H9 (cell line): ENCODE measurements at regions not wholly inside any gene's neighbourhood (a gene's known extent, or its start where the extent isn't known, plus 50 kb on each side); places are given as distances from the start of the nearest gene placed in this dataset.

Experiments used
- DNase-seq: peaks from one replicate; pipeline ENCODE4 v3.0.0-alpha.2; 2017
- H2AFZ ChIP-seq: one replicate; pipeline ENCODE4 v1.6.1; 2013; ENCODE audit warnings: mild to moderate bottlenecking, low read length, control low read depth, moderate library complexity
- H2AK5ac ChIP-seq: 2 replicates; pipeline ENCODE4 v1.6.1; 2013; ENCODE audit warnings: low read length, control low read depth, mixed read lengths; ENCODE audit not compliant: insufficient read length
- H2BK120ac ChIP-seq: one replicate; pipeline ENCODE4 v1.6.1; 2013; ENCODE audit warnings: low read depth, mild to moderate bottlenecking, low read length, control low read depth, inconsistent platforms; ENCODE audit not compliant: poor library complexity, severe bottlenecking
- H2BK12ac ChIP-seq: 2 replicates; pipeline ENCODE4 v1.6.1; 2013; ENCODE audit warnings: low read length, control low read depth, mixed read lengths, low read depth; ENCODE audit not compliant: insufficient read length
- H2BK15ac ChIP-seq: 2 replicates; pipeline ENCODE4 v1.6.1; 2013; ENCODE audit warnings: low read depth, low read length, control low read depth
- H2BK20ac ChIP-seq: one replicate; pipeline ENCODE4 v1.6.1; 2013; ENCODE audit warnings: low read depth, mild to moderate bottlenecking, low read length, control low read depth, inconsistent platforms; ENCODE audit not compliant: poor library complexity, severe bottlenecking
- H2BK5ac ChIP-seq: 2 replicates; pipeline ENCODE4 v1.6.1; 2013; ENCODE audit warnings: low read length, control low read depth, mixed read lengths; ENCODE audit not compliant: insufficient read length
- H3K14ac ChIP-seq: 2 replicates; pipeline ENCODE4 v1.6.1; 2013; ENCODE audit warnings: low read length, control low read depth; ENCODE audit not compliant: insufficient read depth
- H3K18ac ChIP-seq: 2 replicates; pipeline ENCODE4 v1.6.1; 2013; ENCODE audit warnings: low read depth, mild to moderate bottlenecking, mixed read lengths, low read length, control low read depth; ENCODE audit not compliant: insufficient read length
- H3K23ac ChIP-seq: 2 replicates; pipeline ENCODE4 v1.6.1; 2013; ENCODE audit warnings: low read length, control low read depth, mixed read lengths, low read depth; ENCODE audit not compliant: insufficient read length
- H3K23me2 ChIP-seq: 2 replicates; pipeline ENCODE4 v1.6.1; 2013; ENCODE audit warnings: low read depth, mild to moderate bottlenecking, mixed read lengths, low read length, control low read depth; ENCODE audit not compliant: insufficient read length, poor library complexity, severe bottlenecking
- H3K27ac ChIP-seq: 2 replicates; pipeline ENCODE4 v1.5.1; 2013; ENCODE audit warnings: low read length, control low read depth, mixed read lengths, low read depth; ENCODE audit not compliant: insufficient read length
- H3K27me3 ChIP-seq: 2 replicates; pipeline ENCODE4 v1.6.1; 2013; ENCODE audit warnings: low read length, control low read depth, inconsistent platforms; ENCODE audit not compliant: insufficient read depth
- H3K4ac ChIP-seq: 2 replicates; pipeline ENCODE4 v1.6.1; 2013; ENCODE audit warnings: low read depth, mild to moderate bottlenecking, control low read depth, inconsistent platforms, low read length, moderate library complexity
- H3K4me1 ChIP-seq: 2 replicates; pipeline ENCODE4 v1.6.1; 2013; ENCODE audit warnings: low read length, control low read depth, inconsistent platforms; ENCODE audit not compliant: insufficient read depth
- H3K4me2 ChIP-seq: 2 replicates; pipeline ENCODE4 v1.6.1; 2013; ENCODE audit warnings: low read length, control low read depth, mixed read lengths; ENCODE audit not compliant: insufficient read length, insufficient read depth
- H3K56ac ChIP-seq: 2 replicates; pipeline ENCODE4 v1.6.1; 2013; ENCODE audit warnings: low read depth, mild to moderate bottlenecking, mixed read lengths, low read length, control low read depth; ENCODE audit not compliant: insufficient read length
- H3K79me1 ChIP-seq: 2 replicates; pipeline ENCODE4 v1.6.1; 2013; ENCODE audit warnings: low read depth, mild to moderate bottlenecking, moderate library complexity, low read length, control low read depth, inconsistent platforms; ENCODE audit not compliant: insufficient read depth, poor library complexity, severe bottlenecking
- H3K79me2 ChIP-seq: 2 replicates; pipeline ENCODE4 v1.6.1; 2013; ENCODE audit warnings: low read length, control low read depth, inconsistent platforms; ENCODE audit not compliant: insufficient read depth
- H3K9ac ChIP-seq: 2 replicates; pipeline ENCODE4 v1.6.1; 2013; ENCODE audit warnings: low read length, control low read depth, mixed read lengths; ENCODE audit not compliant: insufficient read length; ENCODE audit errors: extremely low read depth
- H3K9me3 ChIP-seq: one replicate; pipeline ENCODE4 v1.6.1; 2013; ENCODE audit warnings: low read depth, low read length, inconsistent platforms; ENCODE audit not compliant: control insufficient read depth
- H3T11ph ChIP-seq: one replicate; pipeline ENCODE4 v1.6.1; 2013; ENCODE audit warnings: mild to moderate bottlenecking, low read length, control low read depth, inconsistent platforms
- H4K20me1 ChIP-seq: one replicate; pipeline ENCODE4 v1.6.1; 2013; ENCODE audit not compliant: control insufficient read depth, insufficient read length, insufficient read depth
- H4K5ac ChIP-seq: 2 replicates; pipeline ENCODE4 v1.6.1; 2013; ENCODE audit warnings: low read depth, mild to moderate bottlenecking, mixed read lengths, low read length, control low read depth; ENCODE audit not compliant: insufficient read length
- H4K8ac ChIP-seq: replicated peaks from 2 replicates; pipeline ENCODE4 v1.6.1; 2013; ENCODE audit warnings: low read length, control low read depth, mixed read lengths, low read depth; ENCODE audit not compliant: insufficient read length
- H4K91ac ChIP-seq: 2 replicates; pipeline ENCODE4 v1.6.1; 2013; ENCODE audit warnings: low read depth, mild to moderate bottlenecking, moderate library complexity, mixed read lengths, low read length, control low read depth; ENCODE audit not compliant: insufficient read length
- H3K27ac Mint-ChIP-seq, 3 experiments: 2 replicates in 2 of 3; 3 replicates in 1 of 3; pipeline ENCODE4 v1.8.0; 2020 to 2021; ENCODE audit warnings: mixed read lengths in 3 of 3, mild to moderate bottlenecking in 1 of 3, moderate library complexity in 1 of 3
- H3K27me3 Mint-ChIP-seq: 2 replicates; pipeline ENCODE4 v1.8.0; 2021; ENCODE audit warnings: low read depth, mild to moderate bottlenecking, moderate library complexity, mixed read lengths
- H3K36me3 Mint-ChIP-seq, 3 experiments: 2 replicates in 2 of 3; 3 replicates in 1 of 3; pipeline ENCODE4 v1.8.0; 2020 to 2021; ENCODE audit warnings: low read depth in 3 of 3, mixed read lengths in 3 of 3; ENCODE audit not compliant: insufficient read depth in 1 of 3
- H3K4me1 Mint-ChIP-seq, 2 experiments: 2 replicates each; pipeline ENCODE4 v1.8.0; 2020; ENCODE audit warnings: mixed read lengths in 2 of 2
- H3K4me3 Mint-ChIP-seq, 2 experiments: 2 replicates in 1 of 2; 3 replicates in 1 of 2; pipeline ENCODE4 v1.8.0; 2020 to 2021; ENCODE audit warnings: mild to moderate bottlenecking in 2 of 2, mixed read lengths in 2 of 2, moderate library complexity in 1 of 2
- H3K9me3 Mint-ChIP-seq, 2 experiments: 2 replicates in 1 of 2; 3 replicates in 1 of 2; pipeline ENCODE4 v1.8.0; 2020; ENCODE audit warnings: mild to moderate bottlenecking in 2 of 2, mixed read lengths in 2 of 2, moderate library complexity in 1 of 2
- WGBS: extraction: QIAGEN DNeasy Blood & Tissue Kit; methylation state at CpG from one replicate; pipeline ENCODE4 v1.1.7; 2013; ENCODE audit warnings: missing lambda C conversion rate, low lambda C conversion rate, mixed read lengths; ENCODE audit not compliant: insufficient read length; ENCODE audit errors: extremely low coverage; 5-methylcytosine and 5-hydroxymethylcytosine counted together
- TF ChIP-seq, protein P1 (sequence below): fragments of 200-600 bp; sonication (generic); conservative IDR thresholded peaks from 3 replicates; pipeline ENCODE4 v1.8.0; 2021; ENCODE audit warnings: antibody characterized with exemption, mild to moderate bottlenecking

DNA sequence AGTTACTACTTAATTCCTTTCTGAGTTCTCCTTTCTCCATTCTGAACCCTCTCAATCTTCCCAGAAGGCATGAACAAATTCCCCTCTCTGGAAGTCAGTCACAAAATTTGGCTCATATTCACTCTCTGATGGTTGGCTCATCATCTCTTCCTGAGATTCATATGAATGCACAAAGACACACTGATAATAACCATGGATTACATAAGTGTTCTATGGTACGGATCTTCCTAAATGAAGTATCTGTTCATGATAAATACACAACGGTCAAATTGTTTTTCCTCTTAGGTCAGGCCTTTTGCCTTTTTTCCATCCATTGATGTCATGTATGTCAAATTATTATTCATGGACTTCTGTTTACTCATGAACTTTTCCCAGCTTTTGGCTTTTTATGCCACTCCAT lies 162.6 kb downstream of the P2RY1 start:
- H2BK20ac ChIP-seq, result no peak overlapping the region
- no peaks in the 10 kb centered on the region for H3K23me2 ChIP-seq
- H3K79me1 ChIP-seq, result no peaks in the 10 kb centered on the region
- H3K4ac ChIP-seq, result no peak overlapping the region
- H2AK5ac ChIP-seq, result no peak overlapping the region
- no peak overlapping the region for H2BK5ac ChIP-seq
- H3K9me3 ChIP-seq, result no peaks in the 10 kb centered on the region
- no peak overlapping the region for H3K14ac ChIP-seq
- H4K20me1 ChIP-seq, result no peaks in the 10 kb centered on the region
- no peak overlapping the region for H2AFZ ChIP-seq
- H4K8ac ChIP-seq, result no peak overlapping the region
- no peak overlapping the region for H2BK120ac ChIP-seq
- H3T11ph ChIP-seq, result no peak overlapping the region
- Mint-ChIP-seq H3K4me3 (no peak overlapping the region), H3K4me1 (no peaks in the 10 kb centered on the region), H3K9me3 (peaks cover 0 to 2% of the 10 kb centered on the region in 2 experiments; a peak in 1 of 5 replicates), H3K36me3 (no peaks in the 10 kb centered on the region; a peak in 1 of 7 replicates), H3K27me3 (no peaks in the 10 kb centered on the region), H3K27ac (no peak overlapping the region)
- no peak overlapping the region for H3K56ac ChIP-seq
- no peak overlapping the region for H3K23ac ChIP-seq
- H4K5ac ChIP-seq, result no peak overlapping the region
- no peak overlapping the region for H2BK12ac ChIP-seq
- TF ChIP-seq, protein P1, sequence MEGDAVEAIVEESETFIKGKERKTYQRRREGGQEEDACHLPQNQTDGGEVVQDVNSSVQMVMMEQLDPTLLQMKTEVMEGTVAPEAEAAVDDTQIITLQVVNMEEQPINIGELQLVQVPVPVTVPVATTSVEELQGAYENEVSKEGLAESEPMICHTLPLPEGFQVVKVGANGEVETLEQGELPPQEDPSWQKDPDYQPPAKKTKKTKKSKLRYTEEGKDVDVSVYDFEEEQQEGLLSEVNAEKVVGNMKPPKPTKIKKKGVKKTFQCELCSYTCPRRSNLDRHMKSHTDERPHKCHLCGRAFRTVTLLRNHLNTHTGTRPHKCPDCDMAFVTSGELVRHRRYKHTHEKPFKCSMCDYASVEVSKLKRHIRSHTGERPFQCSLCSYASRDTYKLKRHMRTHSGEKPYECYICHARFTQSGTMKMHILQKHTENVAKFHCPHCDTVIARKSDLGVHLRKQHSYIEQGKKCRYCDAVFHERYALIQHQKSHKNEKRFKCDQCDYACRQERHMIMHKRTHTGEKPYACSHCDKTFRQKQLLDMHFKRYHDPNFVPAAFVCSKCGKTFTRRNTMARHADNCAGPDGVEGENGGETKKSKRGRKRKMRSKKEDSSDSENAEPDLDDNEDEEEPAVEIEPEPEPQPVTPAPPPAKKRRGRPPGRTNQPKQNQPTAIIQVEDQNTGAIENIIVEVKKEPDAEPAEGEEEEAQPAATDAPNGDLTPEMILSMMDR, result no peak
- DNase-seq, result no peak
- no peak overlapping the region for H3K4me2 ChIP-seq
- no peaks in the 10 kb centered on the region for H3K4me1 ChIP-seq
- no peak overlapping the region for H3K27ac ChIP-seq
- WGBS, result no CpG with 5 or more reads among the region's 2 CpGs
- no peak overlapping the region for H2BK15ac ChIP-seq
- no peaks in the 10 kb centered on the region for H3K27me3 ChIP-seq
- no peak overlapping the region for H3K9ac ChIP-seq
- H3K79me2 ChIP-seq, result no peaks in the 10 kb centered on the region
- H4K91ac ChIP-seq, result no peak overlapping the region
- no peak overlapping the region for H3K18ac ChIP-seq
